Spleen (tissue), 11 donors: ENCODE measurements at regions not wholly inside any gene's neighbourhood (a gene's known extent, or its start where the extent isn't known, plus 50 kb on each side); places are given as distances from the start of the nearest gene placed in this dataset.

Experiments
- DNase-seq: peaks from one replicate; pipeline ENCODE4 v3.0.0-alpha.2; 2020
- H3K27ac ChIP-seq, 8 donors: fragments of 200-600 bp; sonication (generic) in 7 of 8; 1 replicate in 4 of 8; 2 replicates in 4 of 8; pipeline versions ENCODE4 v1.5.0 to v1.8.0; 2016 to 2021; ENCODE audit warnings: inconsistent platforms in 4 of 8, mild to moderate bottlenecking in 4 of 8, moderate library complexity in 1 of 8
- H3K27me3 ChIP-seq, 7 donors: fragments of 200-600 bp; sonication (generic) in 6 of 7; replicated peaks in 1 of 7; 1 replicate in 4 of 7; 2 replicates in 3 of 7; pipeline versions ENCODE4 v1.5.0 to v1.8.0; 2016 to 2021; ENCODE audit warnings: inconsistent platforms in 3 of 7, mild to moderate bottlenecking in 1 of 7
- H3K36me3 ChIP-seq, 6 donors: fragments of 200-600 bp; sonication (generic) in 5 of 6; 1 replicate in 4 of 6; 2 replicates in 2 of 6; pipeline versions ENCODE4 v1.5.0 to v1.8.0; 2016 to 2021; ENCODE audit warnings: inconsistent platforms in 2 of 6
- H3K4me1 ChIP-seq, 6 donors: fragments of 200-600 bp; sonication (generic) in 5 of 6; 1 replicate in 3 of 6; 2 replicates in 3 of 6; pipeline versions ENCODE4 v1.5.0 to v1.8.0; 2016 to 2021; ENCODE audit warnings: inconsistent platforms in 3 of 6
- H3K4me3 ChIP-seq, 8 donors: fragments of 200-600 bp; sonication (generic) in 7 of 8; 1 replicate in 4 of 8; 2 replicates in 4 of 8; pipeline versions ENCODE4 v1.5.0 to v1.8.0; 2016 to 2021; ENCODE audit warnings: inconsistent platforms in 4 of 8, mild to moderate bottlenecking in 4 of 8, moderate library complexity in 2 of 8
- H3K9me3 ChIP-seq, 8 donors: fragments of 200-600 bp; sonication (generic) in 7 of 8; 1 replicate in 4 of 8; 2 replicates in 4 of 8; pipeline versions ENCODE4 v1.5.0 to v1.8.0; 2016 to 2021; ENCODE audit warnings: inconsistent platforms in 4 of 8
- CTCF ChIP-seq, 11 experiments: fragments of 200-600 bp in 7 of 11; fragments of 450-650 bp in 4 of 11; sonication (generic) in 4 of 11; IDR thresholded peaks in 8 of 11; conservative IDR thresholded peaks in 3 of 11; 1 replicate in 7 of 11; 2 replicates in 4 of 11; pipeline versions ENCODE4 v1.4.0 to v1.8.0; 2016 to 2021; ENCODE audit warnings: antibody characterized with exemption in 11 of 11, inconsistent platforms in 4 of 11, mild to moderate bottlenecking in 1 of 11
- POLR2A ChIP-seq, 3 donors: fragments of 450-650 bp; IDR thresholded peaks; one replicate each; pipeline ENCODE4 v1.5.1; 2017; ENCODE audit warnings: antibody characterized with exemption in 3 of 3, mild to moderate bottlenecking in 1 of 3
- POLR2AphosphoS5 ChIP-seq, 3 donors: sonication (generic); formaldehyde crosslinking; IDR thresholded peaks; one replicate each; pipeline ENCODE4 v1.5.1; 2017; ENCODE audit warnings: antibody characterized with exemption in 3 of 3
- WGBS, 5 donors: extraction: QIAGEN DNeasy Blood & Tissue Kit in 3 of 5; methylation state at CpG; one replicate each; pipeline versions ENCODE4 v1.1.5 to v1.1.7; 2013 to 2018; 5-methylcytosine and 5-hydroxymethylcytosine counted together
- intact Hi-C: fragments of 100-400 bp; cut with DNase I; formaldehyde crosslinking; loops from one replicate; pipeline ENCODE4 v1.15.0; 2023; ENCODE audit warnings: low total_unique reads
- donor health status: healthy with polysubstance abuse.
- donor health status: DM: no; HTN: no; CAD: no; lungs with moderate emphysema.
- donor health status: DM: no; HTN: no; CAD: no.
- donor health status: Bipolar disorder and iron deficiency.
- donor health status: healthy.
- donor health status: DM: no; HTN: no; CAD: no.
- donor health status: DM: yes; HTN: yes; CAD: no.

- H3K27me3 ChIP-seq: no peaks in the 10 kb centered on the region
- peaks cover 0 to 21% (median 3%) of the 10 kb centered on the region in 8 donors for H3K9me3 ChIP-seq
- WGBS, 5 donors: 67 to 85% (median 75%) methylated on average over 5 of the region's 5 CpGs
- H3K4me1 ChIP-seq: no peaks in the 10 kb centered on the region
- no peaks in the 10 kb centered on the region for H3K36me3 ChIP-seq
- DNase-seq: no peak
- H3K27ac ChIP-seq: no peak overlapping the region
- intact Hi-C loops: no loop called here
- TF ChIP-seq POLR2A (IDR thresholded peaks at IDR 0.05): no peak
- no peak for TF ChIP-seq POLR2AphosphoS5 (IDR thresholded peaks at IDR 0.05)
- no peak for TF ChIP-seq CTCF (IDR thresholded peaks at IDR 0.05 in 8 of 11, conservative IDR thresholded peaks at IDR 0.05 in 3 of 11)
- H3K4me3 ChIP-seq: no peak overlapping the region
Observed at GRCh38 chr4:22030307-22030706, 81.7 kb upstream of the KCNIP4 start.

GRCh38 chr4:22029803-22030202, 81.2 kb upstream of the KCNIP4 start:
- peaks cover 0 to 16% (median 3%) of the 10 kb centered on the region in 8 donors for H3K9me3 ChIP-seq
- intact Hi-C loops: no loop called here
- no peak overlapping the region for H3K27ac ChIP-seq
- H3K4me3 ChIP-seq: no peak overlapping the region
- WGBS, 5 donors: 70 to 89% (median 83%) methylated on average over 2 of the region's 2 CpGs
- H3K27me3 ChIP-seq: no peaks in the 10 kb centered on the region
- no peak for DNase-seq
- H3K36me3 ChIP-seq: no peaks in the 10 kb centered on the region
- no peaks in the 10 kb centered on the region for H3K4me1 ChIP-seq
- TF ChIP-seq CTCF (IDR thresholded peaks at IDR 0.05 in 8 of 11, conservative IDR thresholded peaks at IDR 0.05 in 3 of 11) (no peak), POLR2A (IDR thresholded peaks at IDR 0.05) (no peak), POLR2AphosphoS5 (IDR thresholded peaks at IDR 0.05) (no peak)

- H3K27ac ChIP-seq: no peak overlapping the region
- DNase-seq: no peak
- WGBS, 5 donors: 49 to 77% (median 66%) methylated on average over 1 of the region's 1 CpG
- no peak for TF ChIP-seq CTCF (IDR thresholded peaks at IDR 0.05 in 8 of 11, conservative IDR thresholded peaks at IDR 0.05 in 3 of 11)
- TF ChIP-seq POLR2A (IDR thresholded peaks at IDR 0.05): no peak
- no peak for TF ChIP-seq POLR2AphosphoS5 (IDR thresholded peaks at IDR 0.05)
- H3K4me3 ChIP-seq: no peak overlapping the region
- intact Hi-C loops: no loop called here
- H3K27me3 ChIP-seq: no peaks in the 10 kb centered on the region
- H3K36me3 ChIP-seq: no peaks in the 10 kb centered on the region
- peaks cover 0 to 18% (median 4%) of the 10 kb centered on the region in 8 donors for H3K9me3 ChIP-seq
- no peaks in the 10 kb centered on the region for H3K4me1 ChIP-seq
Observed at GRCh38 chr4:22021106-22021505, 72.5 kb upstream of the KCNIP4 start.

GRCh38 chr4:22020129-22020528, 71.6 kb upstream of the KCNIP4 start:
- Histone ChIP-seq H3K27ac (no peak overlapping the region), H3K36me3 (no peaks in the 10 kb centered on the region), H3K4me1 (no peaks in the 10 kb centered on the region), H3K27me3 (no peaks in the 10 kb centered on the region), H3K9me3 (peaks cover 0 to 12% (median 0%) of the 10 kb centered on the region in 8 donors), H3K4me3 (no peak overlapping the region)
- no peak for DNase-seq
- TF ChIP-seq POLR2A (IDR thresholded peaks at IDR 0.05): no peak
- TF ChIP-seq CTCF (IDR thresholded peaks at IDR 0.05 in 8 of 11, conservative IDR thresholded peaks at IDR 0.05 in 3 of 11): no peak
- TF ChIP-seq POLR2AphosphoS5 (IDR thresholded peaks at IDR 0.05): no peak
- intact Hi-C loops: no loop called here
